Common myeloid progenitor, CD34-positive (primary cell): ENCODE measurements at regions not wholly inside any gene's neighbourhood (a gene's known extent, or its start where the extent isn't known, plus 50 kb on each side); places are given as distances from the start of the nearest gene placed in this dataset.

Source experiments
- CTCF ChIA-PET: fragments of 350-600 bp; sonication (Branson Sonifier 250); formaldehyde crosslinking; loops from one replicate; lab custom pipeline; 2021; ENCODE audit warnings: antibody characterized with exemption; lab: Charles Lee
- POLR2A ChIA-PET: fragments of 350-600 bp; sonication (Branson Sonifier 250); formaldehyde crosslinking; loops from one replicate; lab custom pipeline; 2021; ENCODE audit warnings: antibody characterized with exemption; lab: Charles Lee
- DNase-seq, 3 donors: peaks; one replicate each; pipeline versions ENCODE4 v3.0.0 to v3.0.0-alpha.2; 2013
- H3K27ac ChIP-seq, 2 experiments: 1 replicate in 1 of 2; 2 replicates in 1 of 2; pipeline ENCODE4 v1.7.0; 2013; ENCODE audit warnings: inconsistent platforms in 2 of 2, low read length in 2 of 2, mild to moderate bottlenecking in 2 of 2, low read depth in 1 of 2, moderate library complexity in 1 of 2; ENCODE audit not compliant: severe bottlenecking in 2 of 2, insufficient read depth in 1 of 2, poor library complexity in 1 of 2
- H3K27me3 ChIP-seq, 5 experiments: replicated peaks in 2 of 5; 1 replicate in 3 of 5; 2 replicates in 2 of 5; pipeline versions ENCODE4 v1.6.1 to v1.7.0; 2013; ENCODE audit warnings: low read length in 4 of 5, mild to moderate bottlenecking in 2 of 5, moderate library complexity in 2 of 5, inconsistent platforms in 1 of 5; ENCODE audit not compliant: insufficient read depth in 5 of 5, control insufficient read depth in 4 of 5
- H3K36me3 ChIP-seq, 4 experiments: 1 replicate in 2 of 4; 2 replicates in 2 of 4; pipeline versions ENCODE4 v1.6.1 to v1.7.0; 2013; ENCODE audit warnings: low read length in 3 of 4, control low read depth in 1 of 4, mild to moderate bottlenecking in 1 of 4; ENCODE audit not compliant: control insufficient read depth in 4 of 4, insufficient read depth in 4 of 4
- H3K4me1 ChIP-seq, 4 experiments: 1 replicate in 3 of 4; 2 replicates in 1 of 4; pipeline versions ENCODE4 v1.6.1 to v1.7.1; 2013; ENCODE audit warnings: low read length in 3 of 4, mild to moderate bottlenecking in 3 of 4, control low read depth in 1 of 4, inconsistent platforms in 1 of 4, moderate library complexity in 1 of 4; ENCODE audit not compliant: control insufficient read depth in 4 of 4, insufficient read depth in 4 of 4; ENCODE audit errors: control extremely low read depth in 1 of 4
- H3K4me3 ChIP-seq, 7 experiments: 1 replicate in 4 of 7; 2 replicates in 3 of 7; pipeline versions ENCODE4 v1.5.1 to v1.7.0; 2013; ENCODE audit warnings: mild to moderate bottlenecking in 7 of 7, low read length in 6 of 7, moderate library complexity in 6 of 7, inconsistent platforms in 2 of 7, low read depth in 2 of 7, control low read depth in 1 of 7; ENCODE audit not compliant: insufficient read depth in 4 of 7, control insufficient read depth in 1 of 7; ENCODE audit errors: extremely low read depth in 1 of 7
- H3K9me3 ChIP-seq, 5 experiments: 1 replicate in 4 of 5; 2 replicates in 1 of 5; pipeline versions ENCODE4 v1.6.1 to v1.7.1; 2013; ENCODE audit warnings: low read length in 4 of 5, mild to moderate bottlenecking in 2 of 5, inconsistent platforms in 1 of 5, low read depth in 1 of 5, moderate library complexity in 1 of 5; ENCODE audit not compliant: control insufficient read depth in 4 of 5, insufficient read depth in 2 of 5; ENCODE audit errors: control extremely low read depth in 1 of 5
- WGBS: methylation state at CpG from one replicate; pipeline ENCODE4 v1.1.5; 2013; ENCODE audit not compliant: insufficient coverage; 5-methylcytosine and 5-hydroxymethylcytosine counted together

- ChIA-PET POLR2A (no interaction called here), CTCF (no interaction called here)
- H3K4me1 ChIP-seq, result no peaks in the 10 kb centered on the region
- no peak for DNase-seq
- no peak overlapping the region for H3K4me3 ChIP-seq
- H3K27ac ChIP-seq, result no peak overlapping the region
- peaks cover 0 to 4% (median 0%) of the 10 kb centered on the region in 5 experiments for H3K27me3 ChIP-seq
- no peaks in the 10 kb centered on the region for H3K9me3 ChIP-seq
- 86% methylated on average over 3 of the region's 3 CpGs for WGBS
- H3K36me3 ChIP-seq, result no peaks in the 10 kb centered on the region
Observed at GRCh38 chr2:137813176-137813575, 151.1 kb upstream of the HNMT start.

GRCh38 chr2:137817058-137817457 lies 147.2 kb upstream of the HNMT start:
- Histone ChIP-seq H3K4me3 (no peak overlapping the region), H3K4me1 (no peaks in the 10 kb centered on the region), H3K27ac (no peak overlapping the region), H3K9me3 (no peaks in the 10 kb centered on the region), H3K36me3 (no peaks in the 10 kb centered on the region), H3K27me3 (peaks cover 0 to 2% (median 0%) of the 10 kb centered on the region in 5 experiments)
- no CpG with 5 or more reads among the region's 3 CpGs for WGBS
- no peak for DNase-seq
- ChIA-PET POLR2A (no interaction called here), CTCF (no interaction called here)

- ChIA-PET POLR2A (no interaction called here), CTCF (interaction anchor here (1.6 kb wide), 1 partner anchor 11 kb away, joined by 4 read pairs; no protein-coding TSS in a partner anchor)
- Histone ChIP-seq H3K27me3 (no peaks in the 10 kb centered on the region), H3K27ac (no peak overlapping the region), H3K4me3 (no peak overlapping the region), H3K4me1 (no peaks in the 10 kb centered on the region), H3K36me3 (no peaks in the 10 kb centered on the region), H3K9me3 (no peaks in the 10 kb centered on the region)
- no peak for DNase-seq
- WGBS, result no CpG with 5 or more reads among the region's 4 CpGs
Observed at GRCh38 chr2:137823196-137823595, 141.1 kb upstream of the HNMT start.

- CTCF ChIA-PET, result interaction anchor here (1.6 kb wide), 1 partner anchor 10 kb away, joined by 4 read pairs; no protein-coding TSS in a partner anchor
- no peaks in the 10 kb centered on the region for H3K9me3 ChIP-seq
- WGBS, result 100% methylated on average over 1 of the region's 1 CpG
- H3K36me3 ChIP-seq, result no peaks in the 10 kb centered on the region
- H3K27ac ChIP-seq, result no peak overlapping the region
- no peak overlapping the region for H3K4me3 ChIP-seq
- POLR2A ChIA-PET, result no interaction called here
- no peaks in the 10 kb centered on the region for H3K4me1 ChIP-seq
- no peaks in the 10 kb centered on the region for H3K27me3 ChIP-seq
- no peak for DNase-seq
Observed at GRCh38 chr2:137824501-137824900, 139.8 kb upstream of the HNMT start.

GRCh38 chr2:137826373-137827372 lies 137.6 kb upstream of the HNMT start:
- POLR2A ChIA-PET, result no interaction called here
- WGBS, result 90% methylated on average over 4 of the region's 5 CpGs

GRCh38 chr2:137828624-137829023 lies 135.6 kb upstream of the HNMT start:
- H3K4me1 ChIP-seq, result no peaks in the 10 kb centered on the region
- CTCF ChIA-PET, result no interaction called here
- H3K27me3 ChIP-seq, result peaks cover 0 to 1% (median 0%) of the 10 kb centered on the region in 5 experiments
- DNase-seq, result no peak
- no peak overlapping the region for H3K4me3 ChIP-seq
- H3K27ac ChIP-seq, result no peak overlapping the region
- H3K36me3 ChIP-seq, result no peaks in the 10 kb centered on the region
- POLR2A ChIA-PET, result no interaction called here
- H3K9me3 ChIP-seq, result no peaks in the 10 kb centered on the region
- 100% methylated on average over 2 of the region's 3 CpGs for WGBS

More at GRCh38 chr2:137826373-137827372, 137.6 kb upstream of the HNMT start:
- H3K4me1 ChIP-seq, result no peaks in the 10 kb centered on the region
- H3K9me3 ChIP-seq, result no peaks in the 10 kb centered on the region
- no peak overlapping the region for H3K4me3 ChIP-seq
- no peaks in the 10 kb centered on the region for H3K36me3 ChIP-seq
- H3K27me3 ChIP-seq, result peaks cover 0 to 1% (median 0%) of the 10 kb centered on the region in 5 experiments
- H3K27ac ChIP-seq, result no peak overlapping the region
- DNase-seq, result no peak
- CTCF ChIA-PET, result interaction anchor here (2.0 kb wide), 1 partner anchor 9 kb away, joined by 4 read pairs; no protein-coding TSS in a partner anchor

- Histone ChIP-seq H3K4me1 (no peaks in the 10 kb centered on the region), H3K4me3 (no peak overlapping the region), H3K9me3 (no peaks in the 10 kb centered on the region), H3K27ac (no peak overlapping the region), H3K27me3 (peaks cover 0 to 1% (median 0%) of the 10 kb centered on the region in 5 experiments), H3K36me3 (no peaks in the 10 kb centered on the region)
- DNase-seq, result no peak
- 100% methylated on average over 1 of the region's 2 CpGs for WGBS
- ChIA-PET CTCF (no interaction called here), POLR2A (no interaction called here)
Observed at GRCh38 chr2:137829251-137829650, 135.0 kb upstream of the HNMT start.
